Erythroblast (primary cell): ENCODE measurements at regions not wholly inside any gene's neighbourhood (a gene's known extent, or its start where the extent isn't known, plus 50 kb on each side); places are given as distances from the start of the nearest gene placed in this dataset.

Experiments used
- GATA1 ChIP-seq: IDR thresholded peaks from 2 replicates; pipeline ENCODE4 v1.6.1; 2011; ENCODE audit warnings: low read depth, mild to moderate bottlenecking, control low read depth, low read length, moderate library complexity
- POLR2A ChIP-seq: IDR thresholded peaks from 2 replicates; pipeline ENCODE4 v1.6.1; 2011; ENCODE audit warnings: mild to moderate bottlenecking, low read length

DNA sequence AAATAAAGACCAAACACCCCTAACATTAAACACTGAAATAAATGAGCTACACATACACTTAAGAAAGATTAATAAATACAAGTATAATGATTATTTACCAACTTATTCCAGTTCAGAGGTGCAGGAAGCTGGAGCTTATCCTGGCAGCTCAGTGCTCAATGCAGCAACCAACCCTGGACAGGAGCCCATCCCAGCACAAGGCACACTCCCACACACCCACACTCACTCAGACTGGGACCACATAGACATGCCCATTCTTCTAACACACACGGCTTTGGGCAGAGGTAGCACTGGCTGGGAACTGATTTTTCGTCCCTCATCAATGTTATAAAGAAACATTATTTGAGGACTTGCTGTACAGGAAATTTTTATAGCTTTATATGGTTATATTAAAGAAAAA lies 797.4 kb downstream of the RPS29 start:
- TF ChIP-seq POLR2A: no peak
- TF ChIP-seq GATA1: no peak
